Suprapubic skin (tissue), 4 donors: ENCODE measurements at regions not wholly inside any gene's neighbourhood (a gene's known extent, or its start where the extent isn't known, plus 50 kb on each side); places are given as distances from the start of the nearest gene placed in this dataset.

Source experiments
- CTCF ChIP-seq, 2 donors: fragments of 200-600 bp in 1 of 2; fragments of 450-650 bp in 1 of 2; sonication (generic) in 1 of 2; IDR thresholded peaks; one replicate each; pipeline ENCODE4 v1.5.1; 2016 to 2019; ENCODE audit warnings: antibody characterized with exemption in 2 of 2, mild to moderate bottlenecking in 1 of 2, moderate library complexity in 1 of 2
- POLR2A ChIP-seq, 2 donors: fragments of 450-650 bp; IDR thresholded peaks; one replicate each; pipeline ENCODE4 v1.6.1; 2017; ENCODE audit warnings: antibody characterized with exemption in 2 of 2, mild to moderate bottlenecking in 2 of 2, moderate library complexity in 2 of 2
- POLR2AphosphoS5 ChIP-seq, 3 donors: sonication (generic); formaldehyde crosslinking; IDR thresholded peaks; one replicate each; pipeline ENCODE4 v1.6.1; 2017; ENCODE audit warnings: antibody characterized with exemption in 3 of 3

- TF ChIP-seq CTCF (IDR thresholded peaks at IDR 0.05): no peak
- TF ChIP-seq POLR2A (IDR thresholded peaks at IDR 0.05): no peak
- TF ChIP-seq POLR2AphosphoS5 (IDR thresholded peaks at IDR 0.05): no peak
These were observed 273.9 kb upstream of the RGS6 start for GRCh38 chr14:71658261-71658860.
